Memory B cell (primary cell): ENCODE measurements at regions not wholly inside any gene's neighbourhood (a gene's known extent, or its start where the extent isn't known, plus 50 kb on each side); places are given as distances from the start of the nearest gene placed in this dataset.

Source experiments
- ATAC-seq: fragments of 150-1000 bp; cut with Tn5 transposase; 2 replicates; pipeline ENCODE4 v1.10.0; 2021; ENCODE audit warnings: low read depth, mild to moderate bottlenecking, moderate library complexity
- DNase-seq, 2 donors: peaks; one replicate each; pipeline ENCODE4 v3.0.0; 2022; ENCODE audit warnings: low spot score in 2 of 2
- H3K27ac Mint-ChIP-seq: one replicate; pipeline ENCODE4 v1.8.0; 2022; ENCODE audit warnings: mild to moderate bottlenecking, moderate library complexity, mixed read lengths
- H3K27me3 Mint-ChIP-seq: one replicate; pipeline ENCODE4 v1.8.0; 2022; ENCODE audit warnings: mixed read lengths
- H3K36me3 Mint-ChIP-seq: one replicate; pipeline ENCODE4 v1.8.0; 2022; ENCODE audit warnings: mild to moderate bottlenecking, mixed read lengths
- H3K4me1 Mint-ChIP-seq: one replicate; pipeline ENCODE4 v1.8.0; 2022; ENCODE audit warnings: mixed read lengths
- H3K4me3 Mint-ChIP-seq: one replicate; pipeline ENCODE4 v1.8.0; 2022; ENCODE audit warnings: mild to moderate bottlenecking, moderate library complexity, mixed read lengths
- H3K9me3 Mint-ChIP-seq: one replicate; pipeline ENCODE4 v1.8.0; 2022; ENCODE audit warnings: mixed read lengths

DNA sequence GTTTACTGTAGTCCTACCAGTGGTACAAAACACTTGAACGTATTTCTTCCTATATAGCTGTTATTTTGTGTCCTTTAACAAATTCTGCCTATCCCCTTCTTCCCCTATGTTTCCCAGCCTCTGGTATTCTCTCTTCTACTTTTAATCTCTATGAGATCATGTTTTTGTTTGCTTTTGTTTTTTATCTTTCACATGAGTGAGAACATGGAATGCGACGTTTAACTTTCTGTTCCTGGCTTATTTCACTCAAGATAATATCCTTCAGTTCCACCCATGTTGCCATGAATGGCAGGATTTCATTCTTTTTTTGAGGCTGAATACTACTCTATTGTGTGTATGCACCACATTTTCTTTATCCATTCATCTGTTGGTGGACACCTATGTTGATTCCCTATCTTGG is 634.4 kb upstream of the WWC1 start:
- no peak overlapping the region for H3K4me3 Mint-ChIP-seq

DNA sequence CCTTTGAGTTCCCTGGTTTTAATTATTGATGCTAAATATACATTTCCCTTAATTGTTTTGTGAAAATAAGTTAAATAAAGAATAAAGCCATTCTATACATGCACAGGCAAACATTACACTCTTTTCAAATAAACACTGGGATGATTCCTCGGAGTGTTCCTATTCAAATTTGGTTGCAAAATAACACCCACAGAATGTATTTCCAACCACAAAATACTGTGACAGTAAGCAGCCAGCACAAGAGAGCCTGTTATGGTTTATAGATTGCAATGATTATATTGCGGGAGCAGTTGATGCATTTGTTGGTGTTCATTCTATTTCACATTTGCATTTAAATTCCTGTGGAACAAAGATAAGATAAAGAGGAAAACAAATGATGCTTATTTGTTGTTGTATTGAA is 632.6 kb upstream of the WWC1 start:
- H3K9me3 Mint-ChIP-seq, result peaks cover 4% of the 10 kb centered on the region

More for the DNA sequence above, 634.4 kb upstream of the WWC1 start:
- Mint-ChIP-seq H3K4me1 (no peaks in the 10 kb centered on the region), H3K36me3 (no peaks in the 10 kb centered on the region), H3K9me3 (peaks cover 8% of the 10 kb centered on the region), H3K27ac (no peak overlapping the region), H3K27me3 (no peaks in the 10 kb centered on the region)
- ATAC-seq (no peak), DNase-seq (no peak)

DNA sequence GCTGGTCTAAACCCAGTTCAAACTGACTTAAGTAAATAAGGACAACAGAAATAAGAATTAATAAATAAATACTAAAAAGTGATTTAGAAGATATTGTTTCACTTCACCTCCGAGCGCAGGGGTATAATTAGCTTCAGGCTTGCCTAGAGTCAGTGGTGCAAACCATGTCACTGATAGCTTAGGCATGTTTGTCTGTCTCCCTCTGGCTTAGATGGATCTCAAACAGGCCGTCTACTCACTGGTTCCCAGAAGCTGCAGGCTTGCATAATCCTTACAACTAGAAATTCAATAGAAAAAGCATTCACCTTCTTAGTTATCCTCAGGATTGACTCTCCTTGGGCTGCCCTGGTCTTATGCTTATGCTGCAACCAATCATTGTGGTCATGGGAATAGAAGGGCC is 629.8 kb upstream of the WWC1 start:
- no peak for ATAC-seq
- H3K4me3 Mint-ChIP-seq, result no peak overlapping the region
- no peak overlapping the region for H3K27ac Mint-ChIP-seq
- H3K4me1 Mint-ChIP-seq, result no peaks in the 10 kb centered on the region
- H3K9me3 Mint-ChIP-seq, result no peaks in the 10 kb centered on the region
- no peaks in the 10 kb centered on the region for H3K36me3 Mint-ChIP-seq
- DNase-seq, result no peak
- no peaks in the 10 kb centered on the region for H3K27me3 Mint-ChIP-seq

More for the DNA sequence above, 632.6 kb upstream of the WWC1 start:
- Mint-ChIP-seq H3K4me3 (no peak overlapping the region), H3K27me3 (no peaks in the 10 kb centered on the region), H3K36me3 (no peaks in the 10 kb centered on the region), H3K4me1 (no peaks in the 10 kb centered on the region), H3K27ac (no peak overlapping the region)
- DNase-seq (no peak), ATAC-seq (no peak)

DNA sequence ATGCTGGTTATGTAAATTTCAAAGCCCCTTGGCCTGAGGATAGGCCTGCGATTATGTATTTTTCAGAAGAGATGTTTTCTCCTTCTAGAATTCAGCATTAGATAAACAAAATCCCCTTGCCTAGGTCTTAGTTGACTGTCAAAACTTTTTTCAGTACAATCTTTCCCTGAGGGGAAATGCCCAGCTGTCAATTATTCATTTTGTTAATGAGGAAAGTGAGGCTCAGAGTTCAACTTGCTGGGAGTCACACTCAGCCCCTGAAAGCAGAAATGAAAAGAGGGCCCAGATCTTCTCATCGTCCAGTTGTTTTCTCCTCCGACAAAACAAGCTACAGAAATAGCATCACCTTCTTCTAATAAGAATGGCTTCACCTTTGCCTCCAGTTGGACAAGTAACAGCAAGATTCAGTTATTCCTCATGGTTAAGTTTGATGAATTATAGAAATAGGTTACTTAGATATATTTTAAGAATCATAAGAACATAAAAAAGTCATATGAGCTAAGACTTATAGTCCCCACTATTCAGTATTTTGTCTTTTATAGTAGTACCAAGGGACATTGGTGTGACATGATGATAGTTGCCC is 627.1 kb upstream of the WWC1 start:
- ATAC-seq, result no peak
- Mint-ChIP-seq H3K4me1 (no peaks in the 10 kb centered on the region), H3K27me3 (no peaks in the 10 kb centered on the region)

DNA sequence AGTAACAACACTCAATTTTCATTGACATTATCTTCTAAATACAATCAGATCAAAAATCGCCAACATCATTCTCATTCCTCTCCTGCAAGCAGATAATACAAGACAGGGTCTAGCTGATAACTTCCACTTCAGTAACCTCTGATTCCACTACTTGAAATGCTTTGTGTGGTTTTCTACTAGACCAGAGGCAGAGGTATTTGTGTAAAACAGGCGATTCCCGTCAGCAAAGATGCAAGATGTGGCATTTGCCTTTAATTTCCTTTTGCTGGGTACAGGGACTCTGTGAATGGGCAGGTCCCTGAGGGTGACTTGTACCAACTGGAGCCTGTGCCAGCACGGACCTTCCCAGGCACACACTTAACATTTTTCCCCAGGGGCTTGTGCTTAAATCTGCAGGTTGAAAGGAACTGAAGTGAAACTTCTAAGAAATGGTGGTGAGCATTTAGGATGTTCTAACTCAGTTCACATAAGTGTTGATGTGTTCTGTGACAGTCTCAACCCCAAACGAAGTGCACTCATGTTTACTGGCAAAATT is 625.5 kb upstream of the WWC1 start:
- no peak overlapping the region for H3K4me3 Mint-ChIP-seq
- ATAC-seq (no peak), DNase-seq (no peak)
- H3K9me3 Mint-ChIP-seq, result no peaks in the 10 kb centered on the region
- H3K4me1 Mint-ChIP-seq, result no peaks in the 10 kb centered on the region
- H3K27me3 Mint-ChIP-seq, result no peaks in the 10 kb centered on the region
- no peak overlapping the region for H3K27ac Mint-ChIP-seq
- no peaks in the 10 kb centered on the region for H3K36me3 Mint-ChIP-seq

More for the DNA sequence above, 627.1 kb upstream of the WWC1 start:
- Mint-ChIP-seq H3K9me3 (no peaks in the 10 kb centered on the region), H3K36me3 (no peaks in the 10 kb centered on the region), H3K4me3 (no peak overlapping the region), H3K27ac (no peak overlapping the region)
- no peak for DNase-seq

DNA sequence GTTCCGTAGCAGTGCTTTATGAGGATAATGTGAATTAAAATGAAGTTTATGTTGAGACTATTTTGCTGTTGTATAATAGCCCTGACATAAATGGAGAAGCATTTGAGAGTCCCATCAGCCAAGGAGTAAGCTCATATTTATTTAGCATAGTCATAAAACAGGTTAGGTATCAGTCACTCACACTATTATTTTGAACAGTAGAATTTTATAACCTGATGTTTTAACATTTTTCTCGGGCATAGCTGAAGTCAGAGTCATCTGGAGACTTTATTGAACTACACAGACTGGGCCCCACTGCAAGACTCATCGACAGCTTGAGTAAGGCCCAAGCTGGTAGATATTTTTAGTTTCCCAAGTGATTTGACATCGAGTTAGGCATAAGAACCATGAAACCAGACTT is 620.3 kb upstream of the WWC1 start:
- H3K36me3 Mint-ChIP-seq, result no peaks in the 10 kb centered on the region
- H3K27ac Mint-ChIP-seq, result no peak overlapping the region
- no peak overlapping the region for H3K4me3 Mint-ChIP-seq
- H3K27me3 Mint-ChIP-seq, result no peaks in the 10 kb centered on the region
- DNase-seq (no peak), ATAC-seq (no peak)
- H3K9me3 Mint-ChIP-seq, result peaks cover 2% of the 10 kb centered on the region
- H3K4me1 Mint-ChIP-seq, result no peaks in the 10 kb centered on the region

DNA sequence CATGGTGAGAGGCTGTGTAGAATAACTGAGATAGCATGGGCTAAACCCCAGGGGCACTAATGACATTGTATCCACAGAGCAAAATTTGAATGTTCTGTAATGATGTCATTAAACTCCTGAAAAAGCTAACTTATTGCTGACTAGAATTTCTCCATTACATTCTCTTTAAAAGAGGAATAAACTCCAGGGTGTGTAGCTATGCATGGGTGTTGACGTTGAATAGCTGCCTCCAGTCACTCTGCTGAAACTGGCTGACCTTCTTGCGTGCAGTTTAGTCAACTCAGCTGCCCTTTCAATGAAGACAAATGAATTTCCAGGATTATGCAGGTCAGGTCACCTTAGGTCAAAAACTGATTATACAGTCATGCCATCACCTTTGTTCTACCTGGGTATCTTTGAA is 617.5 kb upstream of the WWC1 start:
- no peak overlapping the region for H3K4me3 Mint-ChIP-seq
- H3K27ac Mint-ChIP-seq, result no peak overlapping the region
- no peaks in the 10 kb centered on the region for H3K36me3 Mint-ChIP-seq
- ATAC-seq (no peak), DNase-seq (no peak)
- no peaks in the 10 kb centered on the region for H3K4me1 Mint-ChIP-seq
- H3K27me3 Mint-ChIP-seq, result no peaks in the 10 kb centered on the region
- peaks cover 4% of the 10 kb centered on the region for H3K9me3 Mint-ChIP-seq

DNA sequence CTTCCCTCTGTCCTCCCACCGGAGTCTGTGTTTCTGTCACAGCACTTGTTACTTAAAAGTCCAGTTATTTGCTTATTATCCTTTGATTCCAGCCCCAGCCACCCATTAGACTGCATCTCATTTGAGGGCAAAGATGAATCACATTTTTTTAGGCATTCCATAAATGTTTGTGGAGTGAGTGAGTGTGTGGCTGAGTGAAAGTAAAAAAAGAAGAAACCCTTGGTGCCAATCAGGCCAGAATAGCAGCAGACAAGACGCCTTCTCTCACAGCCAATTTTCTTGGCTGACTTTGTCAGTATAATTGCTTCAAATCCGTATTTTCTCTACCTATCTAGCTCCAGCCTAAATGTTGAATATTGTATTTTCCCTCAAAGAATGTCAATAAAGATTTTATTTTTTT is 613.0 kb upstream of the WWC1 start:
- no peak for DNase-seq
- Mint-ChIP-seq H3K27me3 (no peaks in the 10 kb centered on the region), H3K4me1 (no peaks in the 10 kb centered on the region), H3K9me3 (peaks cover 9% of the 10 kb centered on the region), H3K36me3 (no peaks in the 10 kb centered on the region), H3K27ac (no peak overlapping the region), H3K4me3 (no peak overlapping the region)
- ATAC-seq, result no peak

DNA sequence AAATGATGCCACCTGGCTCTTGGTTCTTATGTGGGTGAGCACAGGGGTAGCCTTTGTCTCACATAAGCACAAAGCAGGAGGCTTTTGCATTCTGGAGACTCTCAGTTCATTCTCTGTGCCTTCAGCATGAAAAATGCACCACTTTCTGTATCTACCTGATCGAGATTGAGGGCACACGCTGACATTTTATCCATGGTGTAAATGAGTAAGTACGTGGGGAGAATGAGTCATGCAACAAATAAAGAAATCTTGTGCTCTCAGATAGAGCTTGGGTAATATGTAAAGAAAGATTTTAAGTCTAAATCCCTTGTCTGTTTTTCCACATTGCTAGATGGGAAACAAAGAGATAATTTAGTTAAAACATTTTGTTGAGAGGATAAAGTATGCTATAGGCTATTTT is 607.2 kb upstream of the WWC1 start:
- Mint-ChIP-seq H3K9me3 (peaks cover 7% of the 10 kb centered on the region), H3K4me1 (no peaks in the 10 kb centered on the region), H3K36me3 (no peaks in the 10 kb centered on the region), H3K27ac (no peak overlapping the region), H3K27me3 (no peaks in the 10 kb centered on the region), H3K4me3 (no peak overlapping the region)
- DNase-seq (no peak), ATAC-seq (no peak)

DNA sequence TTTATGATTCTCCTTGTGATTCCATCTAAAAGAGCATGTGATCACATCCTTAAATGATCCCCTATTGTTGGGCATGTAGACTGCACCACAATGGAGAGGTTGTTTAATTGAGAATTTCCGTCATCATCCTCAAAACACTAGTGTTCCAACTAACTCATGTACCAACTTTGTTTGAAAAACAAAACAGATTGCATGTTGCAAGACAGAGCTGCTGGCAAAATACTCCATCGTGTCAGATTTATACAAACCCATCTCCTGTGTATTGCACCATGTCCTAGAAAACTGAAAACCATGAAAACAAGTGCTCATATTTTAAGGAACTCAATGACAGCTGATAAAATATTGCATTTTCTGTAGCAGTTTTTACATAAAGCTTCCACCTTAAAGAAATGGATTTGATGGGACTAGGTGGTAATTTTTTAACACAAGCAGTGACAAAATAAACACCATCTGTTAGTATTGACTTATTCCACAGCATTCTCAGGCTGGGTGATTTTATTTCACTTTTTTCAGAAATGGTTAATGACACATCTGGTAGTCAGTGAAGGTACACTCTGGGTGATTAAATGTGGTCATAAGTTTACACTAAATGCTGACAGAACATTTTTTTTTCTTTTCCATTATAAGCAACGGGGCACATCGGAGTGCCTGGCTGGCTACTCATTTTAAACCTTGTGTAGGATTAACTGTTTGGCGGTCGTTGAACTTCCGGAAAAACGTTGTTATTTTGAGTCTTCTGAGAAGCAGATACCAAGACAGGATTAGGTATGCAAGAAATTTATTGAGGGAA is 602.9 kb upstream of the WWC1 start:
- peaks cover 1% of the 10 kb centered on the region for H3K9me3 Mint-ChIP-seq
- H3K27ac Mint-ChIP-seq, result no peak overlapping the region
- DNase-seq, result no peak
- H3K27me3 Mint-ChIP-seq, result no peaks in the 10 kb centered on the region
- no peak overlapping the region for H3K4me3 Mint-ChIP-seq
- H3K4me1 Mint-ChIP-seq, result no peaks in the 10 kb centered on the region
- ATAC-seq, result no peak
- H3K36me3 Mint-ChIP-seq, result no peaks in the 10 kb centered on the region

DNA sequence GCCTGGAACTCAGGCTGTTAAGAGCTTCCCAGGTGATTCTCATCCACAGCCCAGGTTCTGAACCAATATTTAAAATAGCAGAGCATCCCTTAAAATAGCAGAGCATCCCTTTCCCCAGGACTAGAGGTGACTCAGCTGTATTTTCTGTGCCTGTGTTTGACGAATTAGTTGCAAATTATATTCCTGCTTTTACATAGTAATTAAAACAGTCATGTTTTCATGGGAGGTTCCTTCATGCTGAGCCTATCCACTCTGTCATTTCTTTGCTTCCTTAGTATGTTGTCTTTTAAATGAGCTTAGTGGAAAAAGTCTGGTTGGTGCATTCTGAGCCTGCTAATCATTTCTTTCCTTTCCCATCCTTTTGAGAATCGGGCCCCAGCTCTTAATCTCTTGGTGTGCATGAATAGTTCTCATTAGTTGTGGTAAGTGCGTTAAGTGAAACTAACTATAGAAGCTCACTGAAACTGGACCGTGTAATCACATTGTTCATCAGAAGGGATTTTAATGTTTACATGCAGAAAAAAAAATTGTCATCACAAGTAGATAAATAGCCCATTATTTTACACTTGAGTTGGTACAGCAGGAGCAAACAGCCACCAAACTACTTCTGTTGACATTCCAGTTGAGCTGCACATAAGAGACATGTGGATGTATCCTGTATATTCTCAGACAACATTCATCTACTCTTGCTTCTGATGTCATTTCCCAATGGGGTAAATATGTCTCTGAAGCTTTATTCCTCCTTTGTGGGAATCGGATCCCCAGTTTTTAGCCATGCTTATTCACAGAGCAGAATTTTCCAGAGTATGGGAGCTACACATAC is 596.9 kb upstream of the WWC1 start:
- Mint-ChIP-seq H3K27ac (no peak overlapping the region), H3K27me3 (no peaks in the 10 kb centered on the region), H3K4me1 (no peaks in the 10 kb centered on the region), H3K9me3 (peaks cover 3% of the 10 kb centered on the region), H3K4me3 (no peak overlapping the region), H3K36me3 (no peaks in the 10 kb centered on the region)
- no peak for DNase-seq
- no peak for ATAC-seq

DNA sequence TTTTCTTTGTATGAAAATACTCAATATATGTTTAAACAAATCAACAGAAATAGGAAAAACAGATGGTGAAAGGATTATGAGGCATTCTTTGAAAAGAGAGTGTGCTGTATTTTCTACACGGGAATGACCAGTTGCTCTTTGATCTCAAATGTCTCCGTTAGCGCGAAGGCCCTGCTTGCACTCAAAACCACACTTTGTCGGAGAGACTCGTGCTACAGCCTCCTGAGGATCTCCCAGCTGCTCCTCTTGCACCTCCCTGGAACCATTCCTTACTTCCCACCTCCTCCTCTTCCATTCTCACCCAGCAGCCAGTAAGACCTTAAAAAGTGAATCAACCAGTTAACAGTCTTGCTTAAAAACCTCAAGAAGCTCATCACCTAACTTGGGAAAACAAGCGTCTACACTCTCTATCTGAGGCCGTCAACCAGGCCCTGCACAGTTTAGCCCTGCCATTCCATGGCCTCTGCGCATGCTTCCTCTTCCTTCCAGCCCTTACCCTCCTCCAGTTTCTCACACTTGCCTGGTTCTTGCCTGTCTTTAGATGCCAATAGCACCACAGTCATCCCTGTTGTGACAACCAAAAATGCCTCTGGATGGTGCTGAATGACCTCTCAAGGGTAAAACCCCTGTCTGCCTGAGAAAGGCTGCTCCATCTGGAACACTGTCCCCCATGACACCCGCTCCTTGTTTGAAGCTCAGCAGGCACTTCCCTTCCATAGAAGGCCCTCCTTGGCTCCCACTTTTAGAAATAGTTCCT is 594.7 kb upstream of the WWC1 start:
- Mint-ChIP-seq H3K36me3 (no peaks in the 10 kb centered on the region), H3K27ac (no peak overlapping the region), H3K9me3 (peaks cover 3% of the 10 kb centered on the region), H3K27me3 (no peaks in the 10 kb centered on the region), H3K4me3 (no peak overlapping the region), H3K4me1 (no peaks in the 10 kb centered on the region)
- DNase-seq (no peak), ATAC-seq (no peak)

DNA sequence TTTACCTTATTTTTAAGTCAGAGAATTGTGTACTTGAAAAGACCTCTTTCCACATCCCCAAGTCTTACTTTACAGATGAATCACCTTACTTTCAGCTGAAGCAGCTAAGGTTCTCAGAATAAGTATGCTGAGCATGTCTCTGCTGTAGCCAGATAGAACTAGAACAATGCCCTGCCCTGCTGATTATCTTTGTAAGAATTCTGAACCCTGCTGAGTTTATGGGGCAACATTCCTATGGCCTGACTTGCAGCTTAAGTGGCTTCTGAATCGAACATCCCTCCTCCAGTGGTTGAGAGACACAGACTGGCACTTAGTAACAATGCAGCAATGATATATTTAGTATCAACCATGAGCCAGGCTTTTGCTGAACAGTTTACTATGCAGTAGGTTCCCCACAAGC is 592.0 kb upstream of the WWC1 start:
- Mint-ChIP-seq H3K4me1 (no peaks in the 10 kb centered on the region), H3K9me3 (peaks cover 5% of the 10 kb centered on the region), H3K27ac (no peak overlapping the region), H3K4me3 (no peak overlapping the region), H3K36me3 (no peaks in the 10 kb centered on the region), H3K27me3 (no peaks in the 10 kb centered on the region)
- no peak for ATAC-seq
- no peak for DNase-seq

DNA sequence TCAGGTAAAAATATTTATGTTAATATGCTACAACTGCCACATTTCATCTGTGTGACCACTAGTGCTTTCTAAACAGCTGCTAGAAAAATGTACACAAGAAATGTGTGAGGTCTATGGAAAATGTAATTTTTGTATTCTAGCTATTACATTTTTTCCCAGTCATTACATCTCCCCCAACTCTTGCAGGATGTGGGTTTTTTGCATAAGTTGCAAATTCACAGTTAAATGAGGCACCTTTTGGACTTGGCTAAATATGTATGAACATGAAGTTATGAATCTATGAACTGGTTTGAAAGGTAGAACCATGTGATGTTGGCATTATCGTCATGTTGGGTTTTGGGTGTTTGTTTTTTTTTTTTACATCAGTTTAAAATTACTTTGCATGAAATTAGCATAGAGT is 590.4 kb upstream of the WWC1 start:
- Mint-ChIP-seq H3K9me3 (peaks cover 5% of the 10 kb centered on the region), H3K4me3 (no peak overlapping the region), H3K4me1 (no peaks in the 10 kb centered on the region), H3K36me3 (no peaks in the 10 kb centered on the region), H3K27me3 (no peaks in the 10 kb centered on the region), H3K27ac (no peak overlapping the region)
- ATAC-seq (no peak), DNase-seq (no peak)
